Frontal cortex (tissue), 3 donors: ENCODE measurements at regions not wholly inside any gene's neighbourhood (a gene's known extent, or its start where the extent isn't known, plus 50 kb on each side); places are given as distances from the start of the nearest gene placed in this dataset.
"Not testable (repeated sequence)": the region's sequence is repeated elsewhere in the genome, so short reads cannot be mapped to it uniquely, and the experiment has no call there.

ENCODE experiments used
- DNase-seq, 2 donors: peaks; one replicate each; pipeline ENCODE4 v3.0.0; 2012; ENCODE audit warnings: low spot score in 2 of 2
- FAIRE-seq: peaks from 2 replicates; lab custom pipeline; 2012; peaks lifted over from hg19 to GRCh38; lab: Jason Lieb, UNC
- donor health status: control.
- donor health status: control.
- donor health status: control.

GRCh38 chr3:152139651-152140050 lies 129.1 kb upstream of the MBNL1 start:
- no peak for DNase-seq
- FAIRE-seq: no peak

GRCh38 chr3:152146461-152146860 lies 122.3 kb upstream of the MBNL1 start:
- DNase-seq (no peak), FAIRE-seq (no peak)

- no peak for DNase-seq
- FAIRE-seq: no peak
These were observed 121.0 kb upstream of the MBNL1 start for GRCh38 chr3:152147748-152148147.

- no peak for DNase-seq
These were observed 120.2 kb upstream of the MBNL1 start for GRCh38 chr3:152148579-152148978.

GRCh38 chr3:152149832-152150231 lies 118.9 kb upstream of the MBNL1 start:
- DNase-seq: no peak
- no peak for FAIRE-seq

More at GRCh38 chr3:152148579-152148978, 120.2 kb upstream of the MBNL1 start:
- FAIRE-seq: no peak

- no peak for DNase-seq
These were observed 117.4 kb upstream of the MBNL1 start for GRCh38 chr3:152151216-152151876.

GRCh38 chr3:152151877-152152765 lies 116.6 kb upstream of the MBNL1 start:
- FAIRE-seq, DNase-seq: not testable (repeated sequence)

More at GRCh38 chr3:152151216-152151876, 117.4 kb upstream of the MBNL1 start:
- FAIRE-seq: no peak

GRCh38 chr3:152153115-152153514 lies 115.6 kb upstream of the MBNL1 start:
- not testable (repeated sequence) for FAIRE-seq

GRCh38 chr3:152155246-152156020 lies 113.3 kb upstream of the MBNL1 start:
- DNase-seq (no peak), FAIRE-seq (no peak)

More at GRCh38 chr3:152153115-152153514, 115.6 kb upstream of the MBNL1 start:
- DNase-seq: not testable (repeated sequence)

- DNase-seq (no peak), FAIRE-seq (no peak)
These were observed 111.8 kb upstream of the MBNL1 start for GRCh38 chr3:152156880-152157279.

- FAIRE-seq (no peak), DNase-seq (no peak)
These were observed 111.4 kb upstream of the MBNL1 start for GRCh38 chr3:152157337-152157736.

- no peak for DNase-seq
These were observed 109.4 kb upstream of the MBNL1 start for GRCh38 chr3:152159328-152159727.

GRCh38 chr3:152160350-152161011 lies 108.2 kb upstream of the MBNL1 start:
- DNase-seq (no peak), FAIRE-seq (no peak)

More at GRCh38 chr3:152159328-152159727, 109.4 kb upstream of the MBNL1 start:
- FAIRE-seq: no peak

GRCh38 chr3:152172460-152172859 lies 96.3 kb upstream of the MBNL1 start:
- DNase-seq (no peak), FAIRE-seq (no peak)

GRCh38 chr3:152173627-152174026 lies 95.1 kb upstream of the MBNL1 start:
- FAIRE-seq: no peak

GRCh38 chr3:152174876-152175527 lies 93.7 kb upstream of the MBNL1 start:
- no peak for DNase-seq
- no peak for FAIRE-seq

More at GRCh38 chr3:152173627-152174026, 95.1 kb upstream of the MBNL1 start:
- DNase-seq: no peak

GRCh38 chr3:152175528-152175889 lies 93.2 kb upstream of the MBNL1 start:
- FAIRE-seq (no peak), DNase-seq (no peak)

GRCh38 chr3:152176241-152176640 lies 92.5 kb upstream of the MBNL1 start:
- DNase-seq: no peak
- FAIRE-seq: no peak

GRCh38 chr3:152176998-152177397 lies 91.7 kb upstream of the MBNL1 start:
- no peak for DNase-seq
- FAIRE-seq: no peak
